Small intestine (tissue), 7 donors: ENCODE measurements at regions not wholly inside any gene's neighbourhood (a gene's known extent, or its start where the extent isn't known, plus 50 kb on each side); places are given as distances from the start of the nearest gene placed in this dataset.

ENCODE experiments used
- DNase-seq, 2 donors: peaks; one replicate each; pipeline versions ENCODE4 v3.0.0 to v3.0.0-alpha.2; 2013
- FAIRE-seq: peaks from 2 replicates; lab custom pipeline; 2012; peaks lifted over from hg19 to GRCh38; lab: Jason Lieb, UNC
- H3K27ac ChIP-seq, 3 donors: one replicate each; pipeline ENCODE4 v1.5.1; 2013; ENCODE audit warnings: low read length in 2 of 3, mild to moderate bottlenecking in 2 of 3, control low read depth in 1 of 3, inconsistent platforms in 1 of 3, low read depth in 1 of 3, moderate library complexity in 1 of 3
- H3K27me3 ChIP-seq, 3 donors: one replicate each; pipeline ENCODE4 v1.6.1; 2013; ENCODE audit warnings: low read length in 3 of 3, inconsistent platforms in 1 of 3; ENCODE audit not compliant: control insufficient read depth in 3 of 3, insufficient read depth in 3 of 3
- H3K36me3 ChIP-seq, 3 donors: one replicate each; pipeline ENCODE4 v1.6.1; 2013; ENCODE audit warnings: low read length in 3 of 3, inconsistent platforms in 1 of 3, low read depth in 1 of 3, mild to moderate bottlenecking in 1 of 3, moderate library complexity in 1 of 3; ENCODE audit not compliant: control insufficient read depth in 3 of 3, insufficient read depth in 2 of 3
- H3K4me1 ChIP-seq, 3 donors: one replicate each; pipeline ENCODE4 v1.6.1; 2013; ENCODE audit warnings: low read length in 2 of 3, inconsistent platforms in 1 of 3, low read depth in 1 of 3, mild to moderate bottlenecking in 1 of 3, moderate library complexity in 1 of 3; ENCODE audit not compliant: control insufficient read depth in 3 of 3, insufficient read depth in 2 of 3
- H3K4me3 ChIP-seq, 3 donors: one replicate each; pipeline ENCODE4 v1.5.1; 2013; ENCODE audit warnings: low read length in 3 of 3, control low read depth in 1 of 3, inconsistent platforms in 1 of 3, low read depth in 1 of 3, mild to moderate bottlenecking in 1 of 3, moderate library complexity in 1 of 3
- H3K9me3 ChIP-seq, 2 donors: one replicate each; pipeline ENCODE4 v1.6.1; 2013; ENCODE audit warnings: low read depth in 1 of 2, low read length in 1 of 2; ENCODE audit not compliant: control insufficient read depth in 2 of 2, insufficient read depth in 1 of 2
- WGBS, 3 donors: extraction: QIAGEN DNeasy Blood & Tissue Kit; methylation state at CpG; one replicate each; pipeline ENCODE4 v1.1.7; 2013; 5-methylcytosine and 5-hydroxymethylcytosine counted together
- donor health status: healthy with polysubstance abuse.
- donor health status: control.
- donor health status: control.
- donor health status: Bipolar disorder and iron deficiency.
- donor health status: healthy.

DNA sequence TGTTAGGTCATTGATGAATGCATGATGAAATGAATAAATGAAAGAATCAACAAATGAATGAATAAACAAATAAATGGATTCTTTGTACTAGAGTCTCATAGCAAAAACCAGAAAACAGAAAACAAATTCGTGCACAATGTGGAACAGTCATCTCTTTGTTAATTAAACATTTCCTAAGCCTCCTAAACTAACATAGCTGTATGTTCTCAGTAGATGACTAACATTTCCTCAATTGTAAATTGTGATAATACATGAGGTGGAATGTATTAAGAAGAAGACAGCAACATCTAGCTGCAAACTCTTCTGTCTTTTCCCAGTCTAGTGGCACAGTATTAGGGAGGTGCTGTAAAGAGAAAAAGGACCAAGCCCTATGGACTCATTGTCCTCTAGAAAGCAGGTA is 1021.0 kb downstream of the MCTP2 start:
- no peak overlapping the region for H3K4me3 ChIP-seq
- 38 to 53% (median 41%) methylated on average over 1 of the region's 1 CpG for WGBS, 3 donors
- H3K4me1 ChIP-seq, result no peaks in the 10 kb centered on the region
- DNase-seq (no peak), FAIRE-seq (no peak)
- H3K9me3 ChIP-seq, result no peaks in the 10 kb centered on the region
- H3K36me3 ChIP-seq, result no peaks in the 10 kb centered on the region
- no peak overlapping the region for H3K27ac ChIP-seq
- no peaks in the 10 kb centered on the region for H3K27me3 ChIP-seq

DNA sequence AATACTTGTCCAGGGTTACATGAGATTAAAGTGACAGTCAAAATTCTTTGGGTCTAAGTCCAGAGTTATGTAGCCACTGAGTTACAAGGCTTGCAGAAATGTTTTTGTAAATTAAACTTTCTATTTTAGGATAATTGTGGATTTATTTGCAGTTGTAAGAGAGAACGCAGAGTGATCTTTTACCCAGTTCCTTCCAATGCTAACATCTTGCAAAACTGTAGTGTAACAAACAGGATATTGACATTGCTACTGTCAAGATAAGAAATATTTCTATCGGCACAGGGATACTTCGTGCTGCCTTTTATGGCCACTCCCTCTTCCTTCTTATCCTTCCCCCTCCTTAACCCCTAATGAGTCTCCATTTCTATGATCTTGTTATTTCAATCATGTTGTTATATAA is 1022.9 kb downstream of the MCTP2 start:
- H3K27me3 ChIP-seq, result no peaks in the 10 kb centered on the region
- H3K4me1 ChIP-seq, result no peaks in the 10 kb centered on the region
- 13 to 18% (median 15%) methylated on average over 3 of the region's 3 CpGs for WGBS, 3 donors
- no peak overlapping the region for H3K27ac ChIP-seq
- no peak overlapping the region for H3K4me3 ChIP-seq
- FAIRE-seq (no peak), DNase-seq (no peak)
- no peaks in the 10 kb centered on the region for H3K9me3 ChIP-seq
- no peaks in the 10 kb centered on the region for H3K36me3 ChIP-seq

DNA sequence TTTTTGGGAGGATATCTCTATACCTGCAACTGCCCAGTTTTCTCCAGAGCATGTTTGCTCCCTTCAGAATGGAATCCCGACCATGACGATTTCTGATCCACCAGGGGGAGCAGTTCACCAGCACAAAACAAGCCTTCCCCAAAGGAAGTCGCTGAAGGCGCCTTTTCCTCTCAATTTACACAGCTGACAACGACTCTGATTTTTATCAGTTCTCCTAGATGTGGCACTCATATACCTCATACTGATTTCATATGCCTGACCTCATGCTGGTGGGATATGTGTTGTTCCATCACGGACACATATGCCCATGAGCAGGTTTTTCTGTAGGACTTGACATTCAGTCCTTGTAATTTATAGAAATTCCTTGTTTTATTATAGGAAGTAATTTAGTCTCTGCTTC is 1028.2 kb downstream of the MCTP2 start:
- Histone ChIP-seq H3K4me3 (no peak overlapping the region), H3K4me1 (no peaks in the 10 kb centered on the region), H3K36me3 (no peaks in the 10 kb centered on the region), H3K27me3 (no peaks in the 10 kb centered on the region), H3K27ac (no peak overlapping the region), H3K9me3 (no peaks in the 10 kb centered on the region)
- no peak for FAIRE-seq
- 3 to 6% (median 5%) methylated on average over 6 of the region's 6 CpGs for WGBS, 3 donors
- DNase-seq, result peak; percentile 41 to 69

DNA sequence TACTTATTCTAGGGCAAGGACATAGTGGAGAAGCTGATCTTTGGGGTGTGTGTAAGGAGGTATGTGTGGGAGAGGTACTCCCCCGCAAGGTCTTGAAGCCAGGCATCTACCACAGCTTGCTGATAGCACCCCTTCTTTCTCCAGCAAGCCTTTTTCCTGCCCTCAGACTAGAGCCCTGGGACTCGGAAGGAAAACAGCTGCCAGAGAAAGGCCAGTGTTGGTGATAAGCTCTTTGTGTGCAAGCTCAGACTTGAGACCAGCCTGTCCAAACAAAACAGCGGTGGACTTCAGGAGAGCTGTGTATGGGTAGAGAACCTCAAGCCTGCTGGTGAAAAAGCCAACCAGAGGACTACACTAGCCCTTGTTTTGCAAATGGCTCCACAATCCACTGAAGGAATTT is 1028.6 kb downstream of the MCTP2 start:
- DNase-seq (no peak), FAIRE-seq (no peak)
- Histone ChIP-seq H3K36me3 (no peaks in the 10 kb centered on the region), H3K27ac (peak overlapping the region in 1 of 3 donors; percentile 2), H3K9me3 (no peaks in the 10 kb centered on the region), H3K4me1 (no peaks in the 10 kb centered on the region), H3K4me3 (no peak overlapping the region), H3K27me3 (no peaks in the 10 kb centered on the region)
- 45 to 55% (median 52%) methylated on average over 3 of the region's 3 CpGs for WGBS, 3 donors

DNA sequence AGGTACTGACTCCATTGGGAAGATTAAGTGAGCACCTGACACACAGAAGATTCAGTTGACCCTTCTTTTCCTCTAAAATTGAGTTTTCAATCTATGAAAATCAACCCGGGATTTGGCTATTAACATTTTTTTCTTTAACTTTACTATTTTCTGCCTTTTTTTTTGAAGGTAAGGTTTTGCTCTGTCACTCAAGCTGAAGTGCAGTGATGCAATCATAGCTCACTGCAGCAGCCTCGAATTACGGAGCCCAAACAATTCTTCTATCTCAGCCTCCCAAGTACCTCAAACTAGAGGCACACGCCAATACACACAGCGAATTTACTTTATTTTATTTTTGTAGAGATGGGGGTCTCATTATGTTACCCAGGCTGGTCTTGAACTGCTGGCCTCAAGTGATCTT is 1029.5 kb downstream of the MCTP2 start:
- no peak overlapping the region for H3K4me3 ChIP-seq
- no peaks in the 10 kb centered on the region for H3K4me1 ChIP-seq
- 87 to 88% (median 88%) methylated on average over 5 of the region's 5 CpGs for WGBS, 3 donors
- no peak overlapping the region for H3K27ac ChIP-seq
- no peaks in the 10 kb centered on the region for H3K36me3 ChIP-seq
- H3K9me3 ChIP-seq, result no peaks in the 10 kb centered on the region
- no peaks in the 10 kb centered on the region for H3K27me3 ChIP-seq
- DNase-seq (no peak), FAIRE-seq (no peak)

DNA sequence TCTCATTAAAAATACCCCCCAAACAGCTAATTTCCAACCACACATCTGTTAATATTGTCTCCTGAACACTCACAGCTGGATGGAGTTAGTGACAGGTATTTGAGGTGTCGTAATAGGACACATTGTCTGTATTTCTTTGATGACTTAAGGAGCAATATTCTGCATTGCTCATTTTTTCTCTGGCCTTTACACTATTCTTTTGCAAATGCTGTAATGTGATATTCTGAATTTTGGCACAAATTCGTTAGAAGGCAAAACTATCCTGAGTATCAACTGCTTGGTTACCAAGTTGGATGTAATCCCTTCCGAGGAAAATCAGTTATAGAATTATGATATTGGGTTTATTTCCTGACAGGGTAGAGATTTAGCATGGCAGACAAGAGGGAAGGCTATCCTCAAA is 1030.2 kb downstream of the MCTP2 start:
- H3K36me3 ChIP-seq, result no peaks in the 10 kb centered on the region
- DNase-seq, result no peak
- H3K9me3 ChIP-seq, result no peaks in the 10 kb centered on the region
- H3K4me1 ChIP-seq, result no peaks in the 10 kb centered on the region
- H3K27ac ChIP-seq, result no peak overlapping the region
- WGBS, 3 donors, result 73 to 81% (median 75%) methylated on average over 3 of the region's 3 CpGs
- no peak overlapping the region for H3K4me3 ChIP-seq
- FAIRE-seq, result no peak
- no peaks in the 10 kb centered on the region for H3K27me3 ChIP-seq

DNA sequence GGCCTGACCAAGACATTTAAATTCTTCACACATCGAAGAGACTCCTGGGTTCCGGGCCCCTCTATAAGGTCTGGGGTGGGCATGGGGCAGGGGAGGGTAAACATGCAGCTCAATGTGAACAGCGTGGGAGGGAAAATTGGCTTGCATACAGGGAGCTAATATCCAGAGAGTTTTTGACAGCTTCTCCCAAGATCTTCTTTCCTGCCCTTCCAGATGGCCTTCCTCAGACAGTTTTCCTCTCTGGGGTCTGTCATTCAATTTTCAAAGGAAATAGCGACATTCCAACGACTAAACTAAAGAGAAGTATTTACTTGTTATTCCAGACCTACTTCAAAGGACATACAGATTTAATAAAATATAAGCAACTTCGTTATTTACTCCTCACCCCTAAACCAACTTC is 1030.6 kb downstream of the MCTP2 start:
- WGBS, 3 donors, result 66 to 69% (median 68%) methylated on average over 6 of the region's 6 CpGs
- FAIRE-seq, result no peak
- no peaks in the 10 kb centered on the region for H3K27me3 ChIP-seq
- H3K36me3 ChIP-seq, result no peaks in the 10 kb centered on the region
- no peak for DNase-seq
- no peak overlapping the region for H3K4me3 ChIP-seq
- no peaks in the 10 kb centered on the region for H3K9me3 ChIP-seq
- no peak overlapping the region for H3K27ac ChIP-seq
- H3K4me1 ChIP-seq, result no peaks in the 10 kb centered on the region

DNA sequence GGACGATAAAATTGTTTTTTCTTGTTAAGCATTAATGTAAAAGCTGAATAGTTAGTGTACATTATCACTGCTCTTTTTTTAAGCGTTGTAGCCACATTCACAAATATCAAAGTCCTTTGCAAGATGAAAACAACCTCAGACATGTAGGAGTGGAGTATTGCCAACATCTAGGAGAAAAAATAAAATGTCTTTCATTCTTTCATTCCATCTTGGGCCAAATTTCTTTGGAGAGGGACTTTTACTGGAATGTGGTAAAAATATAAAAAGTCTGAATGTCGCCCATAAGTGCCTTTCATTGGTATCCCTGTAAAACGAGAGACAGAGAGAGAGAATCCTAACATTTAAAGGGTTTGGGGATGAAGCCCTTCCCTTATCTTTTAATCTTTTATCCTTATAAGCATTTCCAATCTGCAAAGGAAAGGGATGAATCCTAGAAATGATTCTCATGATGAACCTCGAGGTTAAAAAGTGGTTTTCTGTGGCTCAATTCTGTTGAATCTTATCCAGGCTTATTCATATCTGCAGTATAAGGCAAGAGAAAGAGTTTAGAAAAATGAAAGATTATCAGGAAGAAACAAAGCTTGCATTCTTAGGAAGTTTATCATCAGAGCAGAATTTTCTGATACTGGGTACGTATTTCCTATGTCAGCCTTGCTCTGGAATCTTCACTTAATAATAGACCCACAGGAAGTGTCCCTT is 1031.7 kb downstream of the MCTP2 start:
- 40 to 54% (median 46%) methylated on average over 6 of the region's 6 CpGs for WGBS, 3 donors
- no peak for DNase-seq
- H3K4me1 ChIP-seq, result no peaks in the 10 kb centered on the region
- no peak overlapping the region for H3K27ac ChIP-seq
- no peaks in the 10 kb centered on the region for H3K27me3 ChIP-seq
- H3K9me3 ChIP-seq, result no peaks in the 10 kb centered on the region
- FAIRE-seq, result no peak
- no peaks in the 10 kb centered on the region for H3K36me3 ChIP-seq
- H3K4me3 ChIP-seq, result no peak overlapping the region

DNA sequence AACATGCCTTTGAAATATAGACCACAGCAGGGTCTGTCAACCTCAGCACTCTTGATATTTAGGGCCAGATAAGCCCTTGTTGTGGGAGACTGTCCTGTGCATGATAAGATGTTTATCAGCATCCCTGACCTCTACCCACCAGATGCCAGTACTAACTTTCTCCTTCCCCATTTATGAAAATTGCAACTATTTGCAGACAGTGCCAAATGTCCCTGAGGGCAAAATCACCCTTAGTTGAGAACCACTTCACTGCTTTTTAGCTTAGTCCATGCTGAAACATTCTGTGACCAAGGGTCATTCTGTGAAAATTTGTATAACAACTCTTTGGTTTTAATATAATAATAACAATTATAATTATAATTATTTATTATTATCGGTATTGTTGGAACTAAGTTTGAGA is 1032.4 kb downstream of the MCTP2 start:
- H3K36me3 ChIP-seq, result no peaks in the 10 kb centered on the region
- no peak for DNase-seq
- no peaks in the 10 kb centered on the region for H3K27me3 ChIP-seq
- H3K4me3 ChIP-seq, result no peak overlapping the region
- WGBS, 3 donors, result 84 to 94% (median 91%) methylated on average over 1 of the region's 1 CpG
- H3K4me1 ChIP-seq, result no peaks in the 10 kb centered on the region
- no peak overlapping the region for H3K27ac ChIP-seq
- no peak for FAIRE-seq
- H3K9me3 ChIP-seq, result no peaks in the 10 kb centered on the region
